SK-N-SH (cell line): ENCODE measurements at regions not wholly inside any gene's neighbourhood (a gene's known extent, or its start where the extent isn't known, plus 50 kb on each side); places are given as distances from the start of the nearest gene placed in this dataset.

Source experiments
- CTCF ChIA-PET: fragments of 300-600, 350-600 bp; formaldehyde crosslinking; extraction: SDS; loops from one replicate; lab custom pipeline; 2021; lab: Yijun Ruan, JAX
- POLR2A ChIA-PET: fragments of 350-600 bp; sonication (Branson Sonifier 250); formaldehyde crosslinking; extraction: SDS; loops from one replicate; lab custom pipeline; 2020; ENCODE audit warnings: antibody characterized with exemption, inconsistent platforms; lab: Yijun Ruan, JAX
- DNase-seq: peaks from one replicate; pipeline ENCODE4 v3.0.0; 2012
- H2AFZ ChIP-seq: fragments of 200-600 bp; sonication (generic); 2 replicates; pipeline ENCODE4 v1.8.1; 2016; ENCODE audit warnings: antibody characterized with exemption, mild to moderate bottlenecking, low read depth
- H3F3A ChIP-seq: fragments of 200-600 bp; sonication (generic); replicated peaks from 2 replicates; pipeline ENCODE3; 2016; ENCODE audit warnings: antibody characterized with exemption, mild to moderate bottlenecking; ENCODE audit not compliant: insufficient read depth
- H3K27ac ChIP-seq, 2 experiments: fragments of 200-500 bp in 1 of 2; fragments of 200-600 bp in 1 of 2; sonication (Bioruptor generic) in 1 of 2; sonication (generic), shearing (Covaris generic) in 1 of 2; 2 replicates each; pipeline versions ENCODE4 v1.5.1 to v1.6.1; 2014 to 2016; ENCODE audit warnings: low read depth in 2 of 2, inconsistent platforms in 1 of 2, low read length in 1 of 2, mild to moderate bottlenecking in 1 of 2, mixed read lengths in 1 of 2
- H3K27me3 ChIP-seq: fragments of 200-600 bp; sonication (generic), shearing (Covaris generic); 2 replicates; pipeline ENCODE4 v1.6.1; 2016; ENCODE audit warnings: mixed run types; ENCODE audit not compliant: insufficient read depth
- H3K36me3 ChIP-seq, 2 experiments: fragments of 200-500 bp in 1 of 2; fragments of 200-600 bp in 1 of 2; sonication (Bioruptor generic) in 1 of 2; sonication (generic) in 1 of 2; replicated peaks in 1 of 2; 2 replicates each; pipeline versions ENCODE3 to v1.5.1; 2014 to 2016; ENCODE audit warnings: low read length in 1 of 2, mild to moderate bottlenecking in 1 of 2; ENCODE audit not compliant: insufficient read depth in 2 of 2, control insufficient read depth in 1 of 2
- H3K4me1 ChIP-seq, 2 experiments: fragments of 200-500 bp in 1 of 2; fragments of 200-600 bp in 1 of 2; sonication (Bioruptor generic) in 1 of 2; sonication (generic), shearing (Covaris generic) in 1 of 2; 2 replicates each; pipeline versions ENCODE4 v1.5.1 to v1.6.1; 2014 to 2016; ENCODE audit warnings: low read depth in 1 of 2, low read length in 1 of 2, mixed run types in 1 of 2; ENCODE audit not compliant: insufficient read depth in 2 of 2, control insufficient read depth in 1 of 2
- H3K4me2 ChIP-seq: fragments of 200-600 bp; sonication (generic), shearing (Covaris generic); 2 replicates; pipeline ENCODE4 v1.6.1; 2017; ENCODE audit warnings: mixed run types
- H3K4me3 ChIP-seq, 2 experiments: fragments of 200-500 bp in 1 of 2; fragments of 200-600 bp in 1 of 2; sonication (Bioruptor generic) in 1 of 2; sonication (generic), shearing (Covaris generic) in 1 of 2; 2 replicates each; pipeline versions ENCODE4 v1.5.1 to v1.8.1; 2014 to 2016; ENCODE audit warnings: low read depth in 2 of 2, inconsistent platforms in 1 of 2, low read length in 1 of 2, mild to moderate bottlenecking in 1 of 2, mixed read lengths in 1 of 2, moderate library complexity in 1 of 2
- H3K79me2 ChIP-seq: fragments of 200-600 bp; sonication (generic); 2 replicates; pipeline ENCODE4 v1.8.1; 2017; ENCODE audit warnings: mild to moderate bottlenecking; ENCODE audit not compliant: insufficient read depth
- H3K9ac ChIP-seq: fragments of 200-600 bp; sonication (generic); 2 replicates; pipeline ENCODE4 v1.6.1; 2017; ENCODE audit warnings: mixed run types
- H3K9me2 ChIP-seq: fragments of 200-600 bp; sonication (generic); 2 replicates; pipeline ENCODE4 v1.6.1; 2017; ENCODE audit warnings: mixed run types
- H3K9me3 ChIP-seq: fragments of 200-600 bp; sonication (generic); 2 replicates; pipeline ENCODE4 v1.6.1; 2017; ENCODE audit warnings: mixed run types, mild to moderate bottlenecking, moderate library complexity
- H4K20me1 ChIP-seq: fragments of 200-600 bp; sonication (generic); 2 replicates; pipeline ENCODE4 v1.6.1; 2017; ENCODE audit warnings: mild to moderate bottlenecking, mixed run types; ENCODE audit not compliant: insufficient read depth
- CTCF ChIP-seq: fragments of 200-600 bp; sonication (generic); IDR thresholded peaks from 2 replicates; pipeline ENCODE4 v1.6.1; 2017; ENCODE audit warnings: antibody characterized with exemption, mild to moderate bottlenecking, moderate library complexity
- GABPA ChIP-seq: IDR thresholded peaks from 2 replicates; pipeline ENCODE4 v1.4.0; 2012; ENCODE audit warnings: low read depth, mild to moderate bottlenecking
- JUND ChIP-seq: IDR thresholded peaks from 2 replicates; pipeline ENCODE4 v1.4.0; 2012
- PBX3 ChIP-seq: IDR thresholded peaks from 2 replicates; pipeline ENCODE4; 2012
- REST ChIP-seq: IDR thresholded peaks from 2 replicates; pipeline ENCODE4 v1.6.1; 2012; ENCODE audit warnings: mild to moderate bottlenecking, low read depth, low read length, moderate library complexity
- ZBTB33 ChIP-seq: IDR thresholded peaks from 2 replicates; pipeline ENCODE4 v1.4.0; 2012; ENCODE audit warnings: low read depth, borderline replicate concordance
- WGBS: methylation state at CpG from one replicate; pipeline ENCODE4 v1.1.6; 2017; ENCODE audit warnings: low lambda C conversion rate; 5-methylcytosine and 5-hydroxymethylcytosine counted together

GRCh38 chr6:156648616-156649015 lies 128.6 kb upstream of the ARID1B start:
- 73% methylated on average over 6 of the region's 6 CpGs for WGBS
- Histone ChIP-seq H3K4me2 (no peak overlapping the region), H3K27ac (no peak overlapping the region), H3K9me2 (no peaks in the 10 kb centered on the region), H3K36me3 (no peaks in the 10 kb centered on the region), H3K4me1 (peaks cover 0 to 7% of the 10 kb centered on the region in 2 experiments; a peak in 1 of 4 replicates), H4K20me1 (no peaks in the 10 kb centered on the region), H2AFZ (no peak overlapping the region), H3K27me3 (no peaks in the 10 kb centered on the region), H3K9me3 (no peaks in the 10 kb centered on the region), H3F3A (no peaks in the 10 kb centered on the region), H3K9ac (no peak overlapping the region), H3K79me2 (no peaks in the 10 kb centered on the region), H3K4me3 (no peak overlapping the region)
- ChIA-PET CTCF (no interaction called here), POLR2A (no interaction called here)
- no peak for DNase-seq
- TF ChIP-seq REST = no peak
- TF ChIP-seq ZBTB33 = no peak
- TF ChIP-seq JUND = no peak

GRCh38 chr6:156647991-156648390 lies 129.2 kb upstream of the ARID1B start:
- Histone ChIP-seq H4K20me1 (no peaks in the 10 kb centered on the region), H3K9me2 (no peaks in the 10 kb centered on the region), H3K4me3 (no peak overlapping the region), H3K4me2 (no peak overlapping the region), H3K9ac (no peak overlapping the region), H2AFZ (no peak overlapping the region), H3K79me2 (no peaks in the 10 kb centered on the region), H3K36me3 (no peaks in the 10 kb centered on the region), H3K4me1 (peaks cover 0 to 7% of the 10 kb centered on the region in 2 experiments; a peak in 1 of 4 replicates), H3K27me3 (no peaks in the 10 kb centered on the region), H3F3A (no peaks in the 10 kb centered on the region), H3K9me3 (no peaks in the 10 kb centered on the region), H3K27ac (no peak overlapping the region)
- ChIA-PET POLR2A (no interaction called here), CTCF (interaction anchor here (0.7 kb wide), 1 partner anchor 160 kb away, joined by 3 read pairs; no protein-coding TSS in a partner anchor)
- DNase-seq = no peak
- no peak for TF ChIP-seq CTCF
- no peak for TF ChIP-seq GABPA
- no peak for TF ChIP-seq PBX3
- WGBS = 69% methylated on average over 7 of the region's 7 CpGs
